ENCODE measurements at regions not wholly inside any gene's neighbourhood (a gene's known extent, or its start where the extent isn't known, plus 50 kb on each side); places are given as distances from the start of the nearest gene placed in this dataset.

- intact Hi-C loops (cut with micrococcal nuclease): no loop called here
- Mint-ChIP-seq H3K9me3 (ENCODE audit: unreplicated experiment) (no peaks in the 10 kb centered on the region), H3K27ac (ENCODE audit: low read depth, unreplicated experiment) (no peak overlapping the region), H3K4me3 (ENCODE audit: unreplicated experiment) (no peak overlapping the region), H3K4me1 (ENCODE audit: insufficient read depth, unreplicated experiment) (peaks cover 7% of the 10 kb centered on the region), H3K36me3 (ENCODE audit: insufficient read depth, unreplicated experiment) (no peaks in the 10 kb centered on the region), H3K27me3 (ENCODE audit: insufficient read depth, unreplicated experiment) (peaks cover 28% of the 10 kb centered on the region)
- POLR2A ChIA-PET: no interaction called here
- no peak for DNase-seq (ENCODE audit: unreplicated experiment)
- BruUV-seq (replicated peaks): no TSS peak
- TF ChIP-seq CTCF (IDR thresholded peaks at IDR 0.05; ENCODE audit: unreplicated experiment): no peak
- CTCF ChIA-PET: interaction anchor here (0.7 kb wide), 1 partner anchor 113 kb away, joined by 3 read pairs; no protein-coding TSS in a partner anchor
Observed at GRCh38 chr3:124663690-124664089, 66.6 kb upstream of the UMPS start.

DNA sequence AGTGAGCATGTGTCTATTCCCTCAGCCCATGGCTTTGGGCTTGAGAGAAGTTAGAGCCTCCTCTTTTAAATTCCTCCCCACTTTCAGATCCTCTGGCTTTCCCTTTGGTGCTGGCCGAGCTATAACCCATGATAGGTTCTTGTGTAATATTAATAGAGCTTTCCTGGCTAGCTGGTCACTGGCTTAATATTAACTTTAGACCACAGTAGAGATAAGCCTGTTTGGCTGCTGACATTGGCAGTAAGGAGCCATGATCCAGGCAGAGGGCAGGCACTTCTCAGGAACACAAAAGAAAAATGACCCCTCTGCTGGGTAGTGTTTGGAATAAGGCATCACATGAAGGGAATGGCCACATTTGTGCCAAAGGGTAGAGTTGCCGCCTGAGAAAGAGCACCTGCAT lies 65.4 kb upstream of the UMPS start:
- Mint-ChIP-seq H3K27me3 (ENCODE audit: insufficient read depth, unreplicated experiment) (peaks cover 27% of the 10 kb centered on the region), H3K36me3 (ENCODE audit: insufficient read depth, unreplicated experiment) (no peaks in the 10 kb centered on the region)

DNA sequence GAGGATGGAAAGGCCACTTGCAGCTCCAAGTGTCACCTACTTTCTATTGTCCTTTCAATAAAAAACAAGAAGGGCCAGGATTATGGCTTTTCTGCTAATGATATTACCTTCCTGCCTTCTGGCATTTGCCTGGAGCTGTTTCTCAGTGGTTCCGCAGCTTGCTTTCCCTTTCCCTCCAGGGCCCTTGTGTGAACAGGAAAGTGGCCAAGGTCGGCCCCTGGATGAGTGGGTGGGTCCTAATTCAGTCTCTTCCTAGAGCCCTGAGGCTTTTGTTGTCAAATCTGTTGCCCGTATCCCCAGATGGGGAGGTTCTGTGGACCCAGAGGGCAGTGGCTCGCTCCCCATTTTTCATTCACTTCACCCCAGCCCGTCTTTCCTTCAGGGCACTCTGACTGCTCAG lies 64.2 kb upstream of the UMPS start:
- peaks cover 7% of the 10 kb centered on the region for H3K4me1 Mint-ChIP-seq (ENCODE audit: insufficient read depth, unreplicated experiment)
- intact Hi-C loops (cut with micrococcal nuclease): no loop called here
- POLR2A ChIA-PET: interaction anchor here (0.5 kb wide), 1 partner anchor 75 kb away, joined by 4 read pairs; no protein-coding TSS in a partner anchor
- no peak overlapping the region for H3K4me3 Mint-ChIP-seq (ENCODE audit: unreplicated experiment)
- no peak for TF ChIP-seq CTCF (IDR thresholded peaks at IDR 0.05; ENCODE audit: unreplicated experiment)
- H3K9me3 Mint-ChIP-seq (ENCODE audit: unreplicated experiment): no peaks in the 10 kb centered on the region
- no peaks in the 10 kb centered on the region for H3K36me3 Mint-ChIP-seq (ENCODE audit: insufficient read depth, unreplicated experiment)
- no peak for DNase-seq (ENCODE audit: unreplicated experiment)
- peaks cover 14% of the 10 kb centered on the region for H3K27me3 Mint-ChIP-seq (ENCODE audit: insufficient read depth, unreplicated experiment)
- CTCF ChIA-PET: interaction anchor here (1.0 to 1.9 kb wide), 2 partner anchors 22 to 25 kb away, joined by 4 to 7 read pairs; no protein-coding TSS in a partner anchor
- no TSS peak for BruUV-seq (replicated peaks)
- H3K27ac Mint-ChIP-seq (ENCODE audit: low read depth, unreplicated experiment): no peak overlapping the region

More for the DNA sequence above, 65.4 kb upstream of the UMPS start:
- DNase-seq (ENCODE audit: unreplicated experiment): no peak
- H3K4me1 Mint-ChIP-seq (ENCODE audit: insufficient read depth, unreplicated experiment): peaks cover 7% of the 10 kb centered on the region
- TF ChIP-seq CTCF (IDR thresholded peaks at IDR 0.05; ENCODE audit: unreplicated experiment): no peak
- no peak overlapping the region for H3K27ac Mint-ChIP-seq (ENCODE audit: low read depth, unreplicated experiment)
- intact Hi-C loops (cut with micrococcal nuclease): no loop called here
- CTCF ChIA-PET: interaction anchor here (0.5 to 1.9 kb wide), 5 partner anchors 10 to 267 kb away, joined by 3 to 7 read pairs (median 4); no protein-coding TSS in a partner anchor
- POLR2A ChIA-PET: no interaction called here
- BruUV-seq (replicated peaks): no TSS peak
- no peak overlapping the region for H3K4me3 Mint-ChIP-seq (ENCODE audit: unreplicated experiment)
- H3K9me3 Mint-ChIP-seq (ENCODE audit: unreplicated experiment): no peaks in the 10 kb centered on the region

DNA sequence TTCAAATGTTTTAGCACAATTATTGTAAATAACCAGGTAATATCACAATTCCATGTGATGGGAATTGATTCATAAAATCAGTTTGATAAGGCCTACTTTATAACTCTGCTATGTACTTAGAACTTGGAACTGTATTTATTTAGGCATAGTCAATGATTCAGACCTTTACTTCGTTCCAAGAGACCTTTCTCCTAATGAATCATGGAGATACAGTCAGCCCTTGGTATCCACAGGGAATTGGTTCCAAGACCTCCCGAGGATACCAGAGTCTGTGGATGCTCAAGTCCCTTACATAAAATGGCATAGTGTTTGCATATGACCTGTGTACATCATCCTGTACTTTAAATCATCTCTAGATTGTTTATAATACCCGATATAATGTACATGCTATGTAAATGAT lies 60.8 kb upstream of the UMPS start:
- Mint-ChIP-seq H3K4me1 (ENCODE audit: insufficient read depth, unreplicated experiment) (no peaks in the 10 kb centered on the region), H3K9me3 (ENCODE audit: unreplicated experiment) (no peaks in the 10 kb centered on the region), H3K4me3 (ENCODE audit: unreplicated experiment) (no peak overlapping the region), H3K27me3 (ENCODE audit: insufficient read depth, unreplicated experiment) (no peaks in the 10 kb centered on the region), H3K27ac (ENCODE audit: low read depth, unreplicated experiment) (no peak overlapping the region), H3K36me3 (ENCODE audit: insufficient read depth, unreplicated experiment) (no peaks in the 10 kb centered on the region)
- CTCF ChIA-PET: no interaction called here
- no peak for TF ChIP-seq CTCF (IDR thresholded peaks at IDR 0.05; ENCODE audit: unreplicated experiment)
- BruUV-seq (replicated peaks): no TSS peak
- intact Hi-C loops (cut with micrococcal nuclease): no loop called here
- no peak for DNase-seq (ENCODE audit: unreplicated experiment)
- POLR2A ChIA-PET: no interaction called here

Data from MCF 10A (cell line).